Peyer's patch (tissue), 4 donors: ENCODE measurements at regions not wholly inside any gene's neighbourhood (a gene's known extent, or its start where the extent isn't known, plus 50 kb on each side); places are given as distances from the start of the nearest gene placed in this dataset.

Experiments used
- POLR2A ChIP-seq, 2 donors: fragments of 450-650 bp; IDR thresholded peaks; one replicate each; pipeline ENCODE4 v1.5.1; 2017; ENCODE audit warnings: antibody characterized with exemption in 2 of 2, mild to moderate bottlenecking in 2 of 2, moderate library complexity in 2 of 2
- TF ChIP-seq, protein P1 (sequence below), 6 experiments: fragments of 450-650 bp in 4 of 6; fragments of 200-600 bp in 2 of 6; sonication (generic) in 1 of 6; IDR thresholded peaks; one replicate each; pipeline ENCODE4 v1.5.1; 2017 to 2019; ENCODE audit warnings: antibody characterized with exemption in 6 of 6, mild to moderate bottlenecking in 3 of 6, moderate library complexity in 1 of 6

- TF ChIP-seq, protein P1, sequence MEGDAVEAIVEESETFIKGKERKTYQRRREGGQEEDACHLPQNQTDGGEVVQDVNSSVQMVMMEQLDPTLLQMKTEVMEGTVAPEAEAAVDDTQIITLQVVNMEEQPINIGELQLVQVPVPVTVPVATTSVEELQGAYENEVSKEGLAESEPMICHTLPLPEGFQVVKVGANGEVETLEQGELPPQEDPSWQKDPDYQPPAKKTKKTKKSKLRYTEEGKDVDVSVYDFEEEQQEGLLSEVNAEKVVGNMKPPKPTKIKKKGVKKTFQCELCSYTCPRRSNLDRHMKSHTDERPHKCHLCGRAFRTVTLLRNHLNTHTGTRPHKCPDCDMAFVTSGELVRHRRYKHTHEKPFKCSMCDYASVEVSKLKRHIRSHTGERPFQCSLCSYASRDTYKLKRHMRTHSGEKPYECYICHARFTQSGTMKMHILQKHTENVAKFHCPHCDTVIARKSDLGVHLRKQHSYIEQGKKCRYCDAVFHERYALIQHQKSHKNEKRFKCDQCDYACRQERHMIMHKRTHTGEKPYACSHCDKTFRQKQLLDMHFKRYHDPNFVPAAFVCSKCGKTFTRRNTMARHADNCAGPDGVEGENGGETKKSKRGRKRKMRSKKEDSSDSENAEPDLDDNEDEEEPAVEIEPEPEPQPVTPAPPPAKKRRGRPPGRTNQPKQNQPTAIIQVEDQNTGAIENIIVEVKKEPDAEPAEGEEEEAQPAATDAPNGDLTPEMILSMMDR (IDR thresholded peaks at IDR 0.05) = no peak
- no peak for TF ChIP-seq POLR2A (IDR thresholded peaks at IDR 0.05)
Observed at GRCh38 chr6:8275667-8276066, 159.7 kb downstream of the SLC35B3 start.
